Effector memory CD8-positive, alpha-beta T cell (primary cell): ENCODE measurements at regions not wholly inside any gene's neighbourhood (a gene's known extent, or its start where the extent isn't known, plus 50 kb on each side); places are given as distances from the start of the nearest gene placed in this dataset.

Experiments used
- ATAC-seq: fragments of 150-1000 bp; cut with Tn5 transposase; replicated peaks from 2 replicates; pipeline ENCODE4 v1.10.0; 2021; ENCODE audit warnings: mild to moderate bottlenecking, moderate library complexity
- DNase-seq, 3 experiments: peaks; one replicate each; pipeline ENCODE4 v3.0.0; 2021
- H3K27ac Mint-ChIP-seq, 2 donors: one replicate each; pipeline ENCODE4 v1.8.0; 2022; ENCODE audit warnings: mild to moderate bottlenecking in 2 of 2, mixed read lengths in 2 of 2, moderate library complexity in 2 of 2
- H3K27me3 Mint-ChIP-seq, 2 donors: one replicate each; pipeline ENCODE4 v1.8.0; 2022; ENCODE audit warnings: mixed read lengths in 2 of 2
- H3K36me3 Mint-ChIP-seq: one replicate; pipeline ENCODE4 v1.8.0; 2022; ENCODE audit warnings: mild to moderate bottlenecking, moderate library complexity, mixed read lengths; ENCODE audit not compliant: insufficient read depth
- H3K4me1 Mint-ChIP-seq, 2 donors: one replicate each; pipeline ENCODE4 v1.8.0; 2022; ENCODE audit warnings: low read depth in 2 of 2, mixed read lengths in 2 of 2
- H3K4me3 Mint-ChIP-seq, 2 donors: one replicate each; pipeline ENCODE4 v1.8.0; 2022; ENCODE audit warnings: mild to moderate bottlenecking in 2 of 2, mixed read lengths in 2 of 2, moderate library complexity in 2 of 2
- H3K9me3 Mint-ChIP-seq, 2 donors: one replicate each; pipeline ENCODE4 v1.8.0; 2022; ENCODE audit warnings: mixed read lengths in 2 of 2

DNA sequence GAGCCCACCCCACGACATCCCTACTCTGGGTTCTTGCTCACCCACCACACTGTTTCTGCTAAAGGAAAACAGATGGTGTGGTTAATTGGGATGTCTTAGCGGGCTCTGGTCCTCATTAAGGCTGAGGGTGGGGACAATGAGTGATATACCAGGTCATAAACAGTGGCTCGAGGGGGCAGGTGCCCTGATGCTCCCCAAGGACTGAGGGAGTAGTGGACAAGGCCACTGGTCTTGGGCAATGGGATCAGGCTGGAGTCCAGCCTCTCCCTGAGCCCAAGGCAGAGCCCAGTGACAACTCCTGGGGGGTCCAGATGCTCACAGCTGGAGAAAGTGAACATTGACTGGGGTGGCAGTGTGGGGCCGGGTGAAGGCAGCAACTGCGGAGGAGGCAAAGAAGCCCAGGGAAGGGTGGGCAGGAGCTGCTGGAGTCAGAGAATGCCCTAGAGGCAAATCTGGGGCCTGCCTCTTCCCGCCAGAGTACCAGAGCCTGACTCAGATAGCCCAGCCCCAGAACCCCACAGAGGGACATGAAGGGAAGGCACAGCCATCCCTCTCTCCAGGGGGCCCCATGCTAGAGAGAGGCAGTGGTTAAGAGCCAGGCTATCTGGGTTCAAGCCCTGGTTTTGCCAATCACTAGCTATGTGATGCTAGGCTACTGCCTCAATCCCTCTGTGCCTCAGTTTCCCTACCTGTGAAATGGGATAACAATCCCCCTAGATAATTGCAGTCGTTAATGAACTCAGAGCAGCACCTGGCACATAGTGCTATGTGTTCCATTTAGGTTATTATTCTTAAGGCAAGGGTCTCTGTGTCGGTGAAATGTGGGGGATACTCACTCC lies 72.3 kb downstream of the MRPL14 start:
- no peak for DNase-seq
- ATAC-seq, result no peak

DNA sequence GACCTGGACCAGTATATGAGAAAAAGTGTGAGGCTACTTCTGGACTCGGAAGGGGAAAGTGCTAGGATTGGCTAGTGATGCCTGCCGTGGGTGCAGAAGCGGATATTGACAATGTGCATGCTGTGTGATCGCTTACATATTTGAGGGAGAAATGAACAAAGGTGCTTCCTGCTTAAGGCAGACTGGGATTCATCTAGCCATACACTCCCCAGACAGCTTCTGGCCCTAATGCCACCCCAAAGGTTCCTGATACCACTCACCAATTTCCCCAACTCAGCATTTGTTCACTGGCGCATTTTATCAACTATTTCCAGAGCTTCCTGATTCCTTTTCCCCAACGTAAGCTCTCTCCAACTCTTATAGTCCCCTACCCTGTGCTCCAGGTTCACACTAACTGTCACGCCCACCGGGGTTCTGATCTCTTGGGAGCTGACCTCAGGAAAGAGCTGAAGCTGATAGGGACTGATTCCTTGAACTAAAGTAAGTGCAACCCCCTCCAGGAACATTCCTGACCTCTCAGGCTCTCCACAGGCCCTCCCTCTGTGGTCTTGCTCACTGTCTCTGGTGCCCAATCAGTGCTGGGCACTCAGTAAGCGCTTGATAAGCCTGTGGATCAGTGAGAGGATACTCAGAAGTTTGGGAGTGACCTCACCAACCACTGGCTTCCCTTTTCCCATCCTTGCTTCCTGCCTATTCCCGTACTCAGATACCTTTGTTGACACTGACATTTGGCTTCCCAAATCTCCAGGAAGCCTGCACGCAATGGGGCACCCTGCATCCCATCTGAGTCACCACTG lies 73.3 kb downstream of the MRPL14 start:
- H3K27me3 Mint-ChIP-seq, result peaks cover 0 to 53% of the 10 kb centered on the region in 2 donors
- H3K4me1 Mint-ChIP-seq, result peaks cover 0 to 8% of the 10 kb centered on the region in 2 donors
- H3K27ac Mint-ChIP-seq, result no peak overlapping the region
- ATAC-seq (no peak), DNase-seq (no peak)
- H3K4me3 Mint-ChIP-seq, result no peak overlapping the region
- no peaks in the 10 kb centered on the region for H3K9me3 Mint-ChIP-seq
- no peaks in the 10 kb centered on the region for H3K36me3 Mint-ChIP-seq

More for the DNA sequence above, 72.3 kb downstream of the MRPL14 start:
- Mint-ChIP-seq H3K4me3 (no peak overlapping the region), H3K27ac (no peak overlapping the region), H3K36me3 (no peaks in the 10 kb centered on the region), H3K4me1 (peaks cover 0 to 8% of the 10 kb centered on the region in 2 donors), H3K27me3 (peaks cover 0 to 57% of the 10 kb centered on the region in 2 donors), H3K9me3 (no peaks in the 10 kb centered on the region)

DNA sequence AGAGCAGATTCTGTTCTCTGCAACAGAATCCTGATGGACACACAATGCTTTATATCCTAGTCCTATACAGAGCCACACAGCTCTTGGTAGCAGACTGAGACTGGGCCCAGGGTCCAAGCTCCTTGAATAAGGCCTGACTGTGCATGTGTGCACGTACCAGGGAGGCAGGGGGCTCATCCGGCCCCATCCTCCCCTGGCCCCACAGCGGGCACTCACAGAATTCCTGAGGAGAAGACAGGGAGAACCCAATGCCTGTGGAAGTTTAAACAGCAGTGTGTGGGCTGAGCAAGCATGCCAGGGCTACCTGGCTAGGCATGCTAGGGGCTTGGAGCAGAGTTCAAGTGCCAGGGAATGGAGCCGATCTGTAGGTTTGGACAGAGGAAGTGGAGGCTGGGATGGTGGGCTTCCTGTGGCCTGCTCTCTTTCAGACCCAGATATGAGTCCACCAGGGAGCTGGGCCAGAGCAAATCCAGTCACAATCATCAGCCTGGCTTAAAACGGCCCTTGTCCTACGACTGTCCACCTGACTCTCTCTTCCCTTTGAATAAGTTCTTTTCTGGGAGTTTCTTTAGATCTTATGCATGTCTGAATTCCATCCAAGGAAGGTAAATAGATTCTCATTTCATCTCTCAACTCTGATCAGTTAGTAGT lies 74.0 kb downstream of the MRPL14 start:
- Mint-ChIP-seq H3K9me3 (no peaks in the 10 kb centered on the region), H3K27me3 (peaks cover 0 to 49% of the 10 kb centered on the region in 2 donors), H3K36me3 (no peaks in the 10 kb centered on the region), H3K27ac (no peak overlapping the region), H3K4me3 (no peak overlapping the region), H3K4me1 (peaks cover 0 to 2% of the 10 kb centered on the region in 2 donors)
- no peak for ATAC-seq
- DNase-seq, result no peak

DNA sequence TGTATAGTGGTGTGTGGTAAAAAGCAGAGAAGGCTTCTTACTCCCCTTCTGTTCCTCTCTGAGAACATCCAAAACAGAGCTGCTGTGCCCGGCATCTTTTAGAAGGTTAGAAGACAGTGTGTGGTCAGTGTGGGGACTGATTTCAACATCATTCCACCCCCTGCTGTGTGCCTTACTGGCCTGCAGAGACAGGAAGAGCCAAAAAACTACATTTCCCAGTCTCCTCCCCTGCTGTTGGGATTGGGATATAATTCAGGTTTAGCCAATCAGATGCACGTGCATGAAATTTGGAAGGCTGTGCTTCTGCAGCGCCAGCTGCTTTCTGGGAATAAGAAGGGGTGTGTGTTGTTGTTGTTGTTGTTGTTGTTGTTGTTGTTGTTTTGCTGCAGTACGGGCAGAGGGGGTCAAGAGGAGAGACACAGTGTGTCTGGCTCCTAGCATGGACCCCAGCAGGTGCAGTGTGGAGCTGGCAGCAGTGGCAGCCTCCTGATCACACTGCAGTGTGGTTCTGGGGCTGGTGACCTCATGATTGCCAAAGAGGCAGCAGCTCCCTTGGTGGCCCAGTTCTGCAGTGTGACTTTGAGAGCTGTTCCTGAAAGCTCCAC lies 74.7 kb downstream of the MRPL14 start:
- peaks cover under 1 to 42% of the 10 kb centered on the region in 2 donors for H3K27me3 Mint-ChIP-seq
- H3K36me3 Mint-ChIP-seq, result no peaks in the 10 kb centered on the region
- DNase-seq (no peak), ATAC-seq (no peak)
- H3K4me3 Mint-ChIP-seq, result no peak overlapping the region
- H3K9me3 Mint-ChIP-seq, result no peaks in the 10 kb centered on the region
- peaks cover 0 to 2% of the 10 kb centered on the region in 2 donors for H3K4me1 Mint-ChIP-seq
- H3K27ac Mint-ChIP-seq, result no peak overlapping the region

DNA sequence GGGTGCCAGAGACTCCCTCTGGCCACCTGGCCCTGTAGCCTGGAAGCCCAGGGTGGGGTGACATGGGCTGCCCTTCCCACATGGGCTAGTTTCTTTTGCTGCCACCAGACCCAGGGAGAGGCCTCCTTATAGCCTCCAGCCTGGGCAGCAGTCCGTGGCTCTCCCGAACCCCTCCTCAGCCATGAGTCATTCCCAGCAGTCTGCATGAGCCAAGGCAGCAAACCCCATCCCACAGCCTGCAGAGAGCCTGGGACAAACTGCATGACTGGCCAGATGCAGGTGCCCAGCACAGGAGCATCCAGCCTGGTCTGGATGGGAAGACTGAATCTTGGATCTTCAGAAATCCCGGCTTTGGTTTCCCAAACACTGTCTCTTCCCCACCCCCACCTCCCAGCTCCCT lies 75.7 kb downstream of the MRPL14 start:
- H3K27me3 Mint-ChIP-seq, result peaks cover 6 to 38% of the 10 kb centered on the region in 2 donors
- H3K4me3 Mint-ChIP-seq, result no peak overlapping the region
- H3K4me1 Mint-ChIP-seq, result peaks cover 0 to 2% of the 10 kb centered on the region in 2 donors
- H3K27ac Mint-ChIP-seq, result no peak overlapping the region
- no peak for ATAC-seq
- no peak for DNase-seq
- H3K36me3 Mint-ChIP-seq, result no peaks in the 10 kb centered on the region
- no peaks in the 10 kb centered on the region for H3K9me3 Mint-ChIP-seq

DNA sequence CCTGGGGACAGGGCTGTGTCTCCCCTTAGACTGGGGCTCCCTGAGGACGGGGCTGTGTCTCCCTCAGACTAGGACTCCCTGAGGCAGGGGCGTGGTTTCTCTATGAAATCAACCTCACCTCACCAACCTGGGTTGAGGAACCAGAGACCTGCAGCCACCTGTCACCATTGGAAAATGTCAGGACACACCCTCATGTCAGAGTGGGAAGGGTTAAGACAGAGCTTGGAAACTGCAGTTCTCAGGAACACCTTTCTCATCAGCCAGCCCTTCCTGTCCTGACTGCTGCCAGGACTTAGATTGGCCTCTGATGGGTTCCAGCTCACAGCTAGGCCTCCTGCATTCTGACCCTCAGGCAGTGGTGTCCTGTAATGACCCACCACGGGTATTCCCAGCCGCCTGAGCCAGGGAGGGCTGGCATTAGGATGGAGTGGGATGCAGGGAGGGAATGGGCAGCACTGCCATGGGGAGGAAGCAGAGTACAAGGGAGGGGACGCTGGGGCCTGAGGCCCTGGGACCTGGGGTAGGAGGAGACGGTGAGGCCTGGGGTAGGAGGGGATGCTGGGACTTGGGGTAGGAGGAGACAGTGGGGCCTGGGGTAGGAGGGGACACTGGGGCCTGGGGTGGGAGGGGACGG lies 76.3 kb downstream of the MRPL14 start:
- no peaks in the 10 kb centered on the region for H3K9me3 Mint-ChIP-seq

DNA sequence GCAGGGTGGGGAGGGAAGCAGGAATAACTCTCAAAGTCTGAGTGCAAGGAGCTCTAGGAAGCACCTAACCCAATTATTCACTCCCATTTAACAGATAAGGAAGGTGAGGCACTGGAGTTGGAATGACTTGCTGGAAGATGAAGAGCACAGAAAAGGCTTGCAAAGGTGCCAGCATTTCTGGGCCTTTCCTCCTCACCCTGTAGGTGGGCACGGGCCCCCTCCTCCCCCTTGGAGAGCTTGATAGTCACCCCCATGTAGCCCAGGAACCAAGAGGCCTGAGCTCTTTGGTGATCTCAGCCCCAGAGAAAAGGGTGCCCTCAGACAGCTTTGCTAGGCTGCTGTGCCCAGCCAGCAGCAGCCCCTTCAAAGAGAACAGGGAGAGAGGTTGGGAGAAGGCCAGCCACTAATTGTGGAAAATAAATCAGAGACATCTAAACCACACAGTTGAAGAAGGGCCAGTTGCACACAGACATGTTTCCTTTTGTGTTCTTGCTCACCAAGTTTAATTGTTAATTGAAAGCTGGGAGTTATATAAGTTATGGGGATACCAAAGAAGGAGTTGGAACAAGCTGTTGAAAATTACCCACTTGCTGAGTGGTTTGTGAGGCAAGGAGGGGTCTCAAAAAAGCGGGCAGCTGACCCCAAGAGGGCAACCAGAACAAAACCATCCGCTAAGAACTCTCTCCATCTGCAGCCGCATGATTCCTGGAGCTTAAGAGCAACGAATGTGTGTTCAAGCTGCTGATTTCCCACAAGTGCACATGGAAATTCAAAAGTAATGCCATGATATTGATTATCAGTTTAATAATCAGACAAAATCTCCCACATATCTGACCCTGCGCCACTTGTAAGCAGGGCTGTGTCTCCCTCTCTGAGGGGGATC lies 77.0 kb downstream of the MRPL14 start:
- ATAC-seq (no peak), DNase-seq (no peak)
- Mint-ChIP-seq H3K9me3 (no peaks in the 10 kb centered on the region), H3K4me1 (peaks cover 0 to 2% of the 10 kb centered on the region in 2 donors), H3K27ac (no peak overlapping the region), H3K4me3 (no peak overlapping the region), H3K36me3 (no peaks in the 10 kb centered on the region), H3K27me3 (peaks cover 6 to 33% of the 10 kb centered on the region in 2 donors)

More for the DNA sequence above, 76.3 kb downstream of the MRPL14 start:
- H3K36me3 Mint-ChIP-seq, result no peaks in the 10 kb centered on the region
- H3K4me1 Mint-ChIP-seq, result peaks cover 0 to 2% of the 10 kb centered on the region in 2 donors
- H3K27ac Mint-ChIP-seq, result no peak overlapping the region
- no peak overlapping the region for H3K4me3 Mint-ChIP-seq
- DNase-seq, result no peak
- peaks cover 6 to 33% of the 10 kb centered on the region in 2 donors for H3K27me3 Mint-ChIP-seq
- ATAC-seq, result no peak

DNA sequence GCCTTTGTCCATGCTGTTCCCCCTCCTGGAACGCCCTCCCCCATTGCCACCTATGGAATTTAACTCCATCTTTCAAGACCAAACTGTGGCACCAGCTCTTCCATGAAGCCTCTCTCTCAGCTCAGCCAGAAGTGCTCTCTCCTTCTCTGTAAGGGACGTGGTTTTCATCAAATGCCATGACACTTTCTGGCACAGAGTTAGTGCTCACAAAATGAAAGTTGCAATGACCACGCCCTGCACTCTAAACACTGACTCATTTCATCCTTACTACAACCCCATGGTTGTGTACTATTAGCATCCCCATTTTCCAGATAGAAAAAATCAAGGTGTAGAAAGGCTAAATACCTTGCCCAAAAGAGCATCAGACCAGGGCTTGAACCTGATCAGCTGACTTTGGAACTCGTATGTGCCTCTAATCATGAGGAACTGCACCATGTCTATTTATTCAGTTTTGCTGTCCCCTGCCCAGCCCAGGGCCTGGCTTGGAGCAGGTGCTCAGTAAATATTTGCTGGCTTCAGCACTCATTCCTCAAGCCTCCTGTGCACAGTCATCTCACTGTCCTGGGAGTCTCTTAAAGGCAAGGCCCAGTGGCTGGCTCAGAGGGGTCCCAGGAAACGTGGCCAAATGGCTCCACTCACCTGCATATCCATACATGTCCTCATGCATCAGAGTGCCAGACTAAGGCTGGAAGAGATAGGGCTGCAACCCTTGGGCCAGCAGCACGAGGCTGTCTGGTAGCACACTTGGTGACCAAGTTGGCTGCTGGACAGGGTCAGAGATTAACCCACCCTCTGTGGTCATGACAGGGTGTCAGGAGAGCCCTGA lies 77.9 kb downstream of the MRPL14 start:
- ATAC-seq, result no peak
- Mint-ChIP-seq H3K27ac (no peak overlapping the region), H3K36me3 (no peaks in the 10 kb centered on the region), H3K9me3 (no peaks in the 10 kb centered on the region), H3K27me3 (peaks cover 6 to 29% of the 10 kb centered on the region in 2 donors), H3K4me3 (no peak overlapping the region), H3K4me1 (peaks cover 0 to 2% of the 10 kb centered on the region in 2 donors)
- no peak for DNase-seq

DNA sequence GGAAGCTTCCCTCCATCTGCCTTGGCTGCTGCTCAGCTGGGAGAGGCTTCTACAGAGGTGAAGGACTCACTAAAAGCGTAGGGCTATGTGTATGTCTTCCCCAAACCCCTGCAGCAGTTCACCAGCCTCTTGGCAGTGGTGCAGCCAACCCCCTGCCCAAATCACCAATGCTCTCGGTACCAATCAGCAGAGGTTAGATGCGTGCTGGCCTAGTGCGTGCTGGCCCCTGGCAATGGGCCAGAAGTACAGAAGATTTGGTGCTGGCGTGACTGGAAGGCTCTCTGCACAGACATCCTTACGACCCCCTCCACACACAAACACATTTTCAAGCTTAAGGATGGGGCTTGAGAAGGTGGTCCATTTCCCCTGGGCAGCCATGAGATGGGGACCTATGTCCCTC lies 79.0 kb downstream of the MRPL14 start:
- H3K27ac Mint-ChIP-seq, result no peak overlapping the region
- peaks cover 6 to 18% of the 10 kb centered on the region in 2 donors for H3K27me3 Mint-ChIP-seq
- ATAC-seq (no peak), DNase-seq (no peak)
- no peaks in the 10 kb centered on the region for H3K9me3 Mint-ChIP-seq
- H3K36me3 Mint-ChIP-seq, result no peaks in the 10 kb centered on the region
- H3K4me1 Mint-ChIP-seq, result peaks cover 0 to 2% of the 10 kb centered on the region in 2 donors
- H3K4me3 Mint-ChIP-seq, result no peak overlapping the region

DNA sequence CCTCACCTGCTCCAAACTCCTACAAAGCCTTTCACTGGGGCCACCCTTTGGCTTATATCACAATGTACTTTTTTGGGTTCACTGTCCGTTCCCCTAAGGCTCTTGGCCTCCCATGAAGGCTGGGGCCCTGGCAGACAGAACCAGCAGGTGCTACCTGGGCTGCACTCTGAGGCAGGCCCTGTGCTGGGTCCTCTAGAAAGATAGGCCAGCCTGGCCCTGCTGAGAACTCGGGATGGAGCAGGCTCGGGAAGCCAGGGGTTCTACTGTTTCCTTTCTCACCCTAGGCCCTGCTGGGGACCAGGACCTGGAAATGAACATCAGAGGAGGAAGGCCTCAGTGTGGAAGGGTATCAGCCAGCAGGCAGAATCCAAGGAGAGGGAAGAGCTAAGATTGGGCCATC lies 79.5 kb downstream of the MRPL14 start:
- DNase-seq (no peak), ATAC-seq (no peak)
- H3K36me3 Mint-ChIP-seq, result no peaks in the 10 kb centered on the region
- no peak overlapping the region for H3K4me3 Mint-ChIP-seq
- H3K27me3 Mint-ChIP-seq, result peaks cover 6 to 15% of the 10 kb centered on the region in 2 donors
- no peaks in the 10 kb centered on the region for H3K9me3 Mint-ChIP-seq
- peaks cover 0 to 2% of the 10 kb centered on the region in 2 donors for H3K4me1 Mint-ChIP-seq
- H3K27ac Mint-ChIP-seq, result no peak overlapping the region

DNA sequence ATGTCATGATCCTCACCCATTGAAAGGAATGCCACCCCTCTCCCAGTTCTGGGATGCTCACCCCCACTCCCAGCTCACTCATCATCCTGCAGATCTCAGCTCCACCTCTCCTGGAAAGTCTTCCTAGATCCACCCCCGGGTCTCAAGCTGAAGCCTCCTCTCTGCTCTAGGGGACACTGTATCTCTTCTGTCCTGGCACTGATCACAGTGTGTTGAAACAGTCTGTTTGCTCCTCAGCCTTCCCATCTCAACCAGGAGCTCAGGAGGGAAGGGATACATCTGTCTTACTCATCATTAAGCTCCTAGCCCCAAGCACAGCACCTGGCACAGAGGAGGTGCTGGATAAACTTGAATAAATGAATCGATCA lies 80.1 kb downstream of the MRPL14 start:
- H3K4me1 Mint-ChIP-seq, result peaks cover 0 to 2% of the 10 kb centered on the region in 2 donors
- ATAC-seq, result no peak
- H3K9me3 Mint-ChIP-seq, result no peaks in the 10 kb centered on the region

More for the DNA sequence above, 80.1 kb downstream of the MRPL14 start:
- no peak for DNase-seq
- no peak overlapping the region for H3K27ac Mint-ChIP-seq
- peaks cover 6 to 13% of the 10 kb centered on the region in 2 donors for H3K27me3 Mint-ChIP-seq
- no peaks in the 10 kb centered on the region for H3K36me3 Mint-ChIP-seq
- H3K4me3 Mint-ChIP-seq, result no peak overlapping the region
